ENCODE measurements at regions not wholly inside any gene's neighbourhood (a gene's known extent, or its start where the extent isn't known, plus 50 kb on each side); places are given as distances from the start of the nearest gene placed in this dataset.

GRCh38 chr14:53638966-53639365 lies 317.7 kb downstream of the BMP4 start:
- TF ChIP-seq CTCF (IDR thresholded peaks at IDR 0.05) (no peak), POLR2A (IDR thresholded peaks at IDR 0.05) (no peak)
